ENCODE measurements at regions not wholly inside any gene's neighbourhood (a gene's known extent, or its start where the extent isn't known, plus 50 kb on each side); places are given as distances from the start of the nearest gene placed in this dataset.

GRCh38 chr3:193116871-193117270 lies 124.2 kb upstream of the PLAAT1 start:
- TF ChIP-seq, protein P1, sequence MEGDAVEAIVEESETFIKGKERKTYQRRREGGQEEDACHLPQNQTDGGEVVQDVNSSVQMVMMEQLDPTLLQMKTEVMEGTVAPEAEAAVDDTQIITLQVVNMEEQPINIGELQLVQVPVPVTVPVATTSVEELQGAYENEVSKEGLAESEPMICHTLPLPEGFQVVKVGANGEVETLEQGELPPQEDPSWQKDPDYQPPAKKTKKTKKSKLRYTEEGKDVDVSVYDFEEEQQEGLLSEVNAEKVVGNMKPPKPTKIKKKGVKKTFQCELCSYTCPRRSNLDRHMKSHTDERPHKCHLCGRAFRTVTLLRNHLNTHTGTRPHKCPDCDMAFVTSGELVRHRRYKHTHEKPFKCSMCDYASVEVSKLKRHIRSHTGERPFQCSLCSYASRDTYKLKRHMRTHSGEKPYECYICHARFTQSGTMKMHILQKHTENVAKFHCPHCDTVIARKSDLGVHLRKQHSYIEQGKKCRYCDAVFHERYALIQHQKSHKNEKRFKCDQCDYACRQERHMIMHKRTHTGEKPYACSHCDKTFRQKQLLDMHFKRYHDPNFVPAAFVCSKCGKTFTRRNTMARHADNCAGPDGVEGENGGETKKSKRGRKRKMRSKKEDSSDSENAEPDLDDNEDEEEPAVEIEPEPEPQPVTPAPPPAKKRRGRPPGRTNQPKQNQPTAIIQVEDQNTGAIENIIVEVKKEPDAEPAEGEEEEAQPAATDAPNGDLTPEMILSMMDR (IDR thresholded peaks at IDR 0.05): no peak
- no peak for TF ChIP-seq POLR2A (IDR thresholded peaks at IDR 0.05)

Measured in prostate gland (tissue), 2 donors.